ENCODE measurements at regions not wholly inside any gene's neighbourhood (a gene's known extent, or its start where the extent isn't known, plus 50 kb on each side); places are given as distances from the start of the nearest gene placed in this dataset.
"Not testable (repeated sequence)": the region's sequence is repeated elsewhere in the genome, so short reads cannot be mapped to it uniquely, and the experiment has no call there.

GRCh38 chr4:111326450-111326849 lies 703.6 kb upstream of the PITX2 start:
- H3K79me2 ChIP-seq (ENCODE audit: insufficient read depth, low read depth, low read length), result no peaks in the 10 kb centered on the region
- H3K27ac ChIP-seq (ENCODE audit: low read depth, low read length, poor library complexity, severe bottlenecking), result no peak overlapping the region
- no TSS peak for BruUV-seq (replicated peaks)
- H3K4me3 ChIP-seq (ENCODE audit: low read depth, low read length, poor library complexity, severe bottlenecking), result no peak overlapping the region
- H2AFZ ChIP-seq (ENCODE audit: low read length), result no peak overlapping the region
- no peaks in the 10 kb centered on the region for H3K36me3 ChIP-seq (ENCODE audit: insufficient read depth, low read length)
- no peaks in the 10 kb centered on the region for H3K9me3 ChIP-seq (ENCODE audit: low read length)
- no peaks in the 10 kb centered on the region for H4K20me1 ChIP-seq (ENCODE audit: insufficient read depth, low read length)
- H3K9me2 ChIP-seq (ENCODE audit: insufficient read depth, low read length), result no peaks in the 10 kb centered on the region
- intact Hi-C loops (cut with micrococcal nuclease; ENCODE audit: unreplicated experiment), result no loop called here
- no peak for DNase-seq (ENCODE audit: low spot score)
- ChIA-PET POLR2A (interaction anchor here (0.8 kb wide), 1 partner anchor 31 kb away, joined by 4 read pairs; no protein-coding TSS in a partner anchor), CTCF (ENCODE audit: unreplicated experiment) (no interaction called here)
- H3K4me1 ChIP-seq (ENCODE audit: insufficient read depth, low read length, poor library complexity, severe bottlenecking), result no peaks in the 10 kb centered on the region
- no peak overlapping the region for H3K4me2 ChIP-seq (ENCODE audit: low read length)
- TF ChIP-seq EZH2phosphoT487 (IDR thresholded peaks at IDR 0.05; ENCODE audit: borderline replicate concordance, low read depth, low read length) (no peak), CTCF (conservative IDR thresholded peaks at IDR 0.05; ENCODE audit: low read length) (no peak)

- intact Hi-C loops (cut with micrococcal nuclease; ENCODE audit: unreplicated experiment), result no loop called here
- H3K4me3 ChIP-seq (ENCODE audit: low read depth, low read length, poor library complexity, severe bottlenecking), result no peak overlapping the region
- POLR2A ChIA-PET, result interaction anchor here (0.6 to 0.9 kb wide), 2 partner anchors 27 to 699 kb away, joined by 4 to 5 read pairs; no protein-coding TSS in a partner anchor
- H3K79me2 ChIP-seq (ENCODE audit: insufficient read depth, low read depth, low read length), result no peaks in the 10 kb centered on the region
- TF ChIP-seq CTCF (conservative IDR thresholded peaks at IDR 0.05; ENCODE audit: low read length) (no peak), EZH2phosphoT487 (IDR thresholded peaks at IDR 0.05; ENCODE audit: borderline replicate concordance, low read depth, low read length) (no peak)
- no peak overlapping the region for H3K4me2 ChIP-seq (ENCODE audit: low read length)
- H3K27ac ChIP-seq (ENCODE audit: low read depth, low read length, poor library complexity, severe bottlenecking), result no peak overlapping the region
- H3K9me2 ChIP-seq (ENCODE audit: insufficient read depth, low read length), result no peaks in the 10 kb centered on the region
- no peak for DNase-seq (ENCODE audit: low spot score)
- CTCF ChIA-PET (ENCODE audit: unreplicated experiment), result no interaction called here
- BruUV-seq (replicated peaks), result no TSS peak
- no peaks in the 10 kb centered on the region for H3K36me3 ChIP-seq (ENCODE audit: insufficient read depth, low read length)
- H3K4me1 ChIP-seq (ENCODE audit: insufficient read depth, low read length, poor library complexity, severe bottlenecking), result no peaks in the 10 kb centered on the region
- H2AFZ ChIP-seq (ENCODE audit: low read length), result no peak overlapping the region
- H4K20me1 ChIP-seq (ENCODE audit: insufficient read depth, low read length), result no peaks in the 10 kb centered on the region
- no peaks in the 10 kb centered on the region for H3K9me3 ChIP-seq (ENCODE audit: low read length)
Measured at GRCh38 chr4:111330786-111331185, 707.9 kb upstream of the PITX2 start.

- Histone ChIP-seq H3K9me3 (ENCODE audit: low read length) (no peaks in the 10 kb centered on the region), H3K4me2 (ENCODE audit: low read length) (no peak overlapping the region), H3K27ac (ENCODE audit: low read depth, low read length, poor library complexity, severe bottlenecking) (no peak overlapping the region), H4K20me1 (ENCODE audit: insufficient read depth, low read length) (no peaks in the 10 kb centered on the region), H3K4me1 (ENCODE audit: insufficient read depth, low read length, poor library complexity, severe bottlenecking) (no peaks in the 10 kb centered on the region), H3K4me3 (ENCODE audit: low read depth, low read length, poor library complexity, severe bottlenecking) (no peak overlapping the region), H3K9me2 (ENCODE audit: insufficient read depth, low read length) (no peaks in the 10 kb centered on the region), H3K36me3 (ENCODE audit: insufficient read depth, low read length) (no peaks in the 10 kb centered on the region), H2AFZ (ENCODE audit: low read length) (no peak overlapping the region), H3K79me2 (ENCODE audit: insufficient read depth, low read depth, low read length) (no peaks in the 10 kb centered on the region)
- TF ChIP-seq CTCF (conservative IDR thresholded peaks at IDR 0.05; ENCODE audit: low read length), result no peak
- TF ChIP-seq EZH2phosphoT487 (IDR thresholded peaks at IDR 0.05; ENCODE audit: borderline replicate concordance, low read depth, low read length), result no peak
- CTCF ChIA-PET (ENCODE audit: unreplicated experiment), result no interaction called here
- DNase-seq (ENCODE audit: low spot score), result no peak
- POLR2A ChIA-PET, result no interaction called here
- no TSS peak for BruUV-seq (replicated peaks)
- intact Hi-C loops (cut with micrococcal nuclease; ENCODE audit: unreplicated experiment), result no loop called here
Measured at GRCh38 chr4:111334361-111334760, 711.5 kb upstream of the PITX2 start.

- H2AFZ ChIP-seq (ENCODE audit: low read length); H3K79me2 ChIP-seq (ENCODE audit: insufficient read depth, low read depth, low read length); H3K27ac ChIP-seq (ENCODE audit: low read depth, low read length, poor library complexity, severe bottlenecking); H3K4me3 ChIP-seq (ENCODE audit: low read depth, low read length, poor library complexity, severe bottlenecking); POLR2A ChIA-PET; BruUV-seq (replicated peaks); H3K4me2 ChIP-seq (ENCODE audit: low read length); H3K4me1 ChIP-seq (ENCODE audit: insufficient read depth, low read length, poor library complexity, severe bottlenecking); H3K36me3 ChIP-seq (ENCODE audit: insufficient read depth, low read length); H3K9me3 ChIP-seq (ENCODE audit: low read length); intact Hi-C loops (cut with micrococcal nuclease; ENCODE audit: unreplicated experiment); DNase-seq (ENCODE audit: low spot score); H4K20me1 ChIP-seq (ENCODE audit: insufficient read depth, low read length); CTCF ChIA-PET (ENCODE audit: unreplicated experiment); H3K9me2 ChIP-seq (ENCODE audit: insufficient read depth, low read length): not testable (repeated sequence)
Measured at GRCh38 chr4:111337186-111337876, 714.5 kb upstream of the PITX2 start.

Data from OCI-LY7 (cell line).